ENCODE measurements at regions not wholly inside any gene's neighbourhood (a gene's known extent, or its start where the extent isn't known, plus 50 kb on each side); places are given as distances from the start of the nearest gene placed in this dataset.
A peak's percentile ranks its signal among the peaks of the same experiment; 100 is the strongest.
"Not testable (repeated sequence)": the region's sequence is repeated elsewhere in the genome, so short reads cannot be mapped to it uniquely, and the experiment has no call there.

DNA sequence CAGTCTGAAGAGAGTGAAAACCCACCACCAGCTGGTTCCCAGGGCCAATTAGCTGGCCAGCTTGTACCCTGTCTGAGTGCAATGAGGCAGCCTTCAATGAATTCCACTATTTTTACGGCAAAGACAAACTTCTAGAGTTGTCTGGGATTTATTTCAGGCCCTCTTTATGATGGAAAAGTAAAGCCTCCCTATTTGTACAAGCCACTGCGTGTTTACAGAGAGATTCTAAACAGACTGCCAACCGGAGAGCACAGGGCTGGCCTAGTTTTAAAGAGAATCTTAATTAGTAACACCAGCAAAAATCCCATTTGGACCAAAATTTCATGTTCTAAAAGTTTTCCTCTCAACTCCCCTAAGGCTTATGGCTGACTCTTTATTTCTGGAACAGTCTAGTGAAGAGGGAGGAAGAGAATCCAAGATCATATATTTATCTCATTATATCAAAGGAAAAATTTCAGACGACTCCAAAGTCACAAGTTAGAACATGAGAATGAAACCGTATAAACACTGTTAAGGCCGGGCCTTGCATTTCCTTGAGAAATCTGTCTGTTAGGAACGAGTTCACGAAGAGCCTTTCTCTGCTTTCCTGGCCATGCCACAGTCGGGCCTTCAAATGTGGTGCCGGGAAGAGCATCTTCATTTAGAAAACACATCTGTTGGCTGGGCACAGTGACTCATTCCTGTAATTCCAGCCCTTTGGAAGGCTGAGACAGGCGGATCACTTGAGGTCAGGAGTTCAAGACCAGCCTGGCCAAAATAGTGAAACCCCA lies 724.6 kb upstream of the NRP1 start:
- DNase-seq (ENCODE audit: low read depth) = no peak

DNA sequence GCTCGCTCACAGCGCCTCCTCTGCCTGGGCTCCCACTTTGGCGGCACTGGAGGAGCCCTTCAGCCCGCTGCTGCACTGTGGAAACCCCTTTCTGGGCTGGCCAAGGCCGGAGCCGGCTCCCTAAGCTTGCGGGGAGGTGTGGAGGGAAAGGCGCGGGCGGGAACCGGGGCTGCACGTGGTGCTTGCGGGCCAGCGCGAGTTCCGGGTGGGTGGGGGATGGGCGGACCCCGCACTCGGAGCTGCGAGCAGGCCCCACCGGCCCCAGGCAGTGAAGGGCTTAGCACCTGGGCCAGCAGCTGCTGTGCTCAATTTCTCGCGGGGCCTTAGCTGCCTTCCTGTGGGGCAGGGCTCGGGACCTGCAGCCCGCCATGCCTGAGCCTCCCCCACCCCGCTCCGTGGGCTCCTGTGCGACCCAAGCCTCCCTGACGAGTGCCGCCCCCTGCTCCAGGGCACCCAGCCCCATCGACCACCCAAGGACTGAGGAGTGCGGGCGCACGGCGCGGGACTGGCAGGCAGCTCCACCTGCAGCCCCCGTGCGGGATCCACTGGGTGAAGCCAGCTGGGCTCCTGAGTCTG lies 721.0 kb upstream of the NRP1 start:
- not testable (repeated sequence) for DNase-seq (ENCODE audit: low read depth)

- no peak for DNase-seq (ENCODE audit: low read depth)
Measured at GRCh38 chr10:34049887-34050286, 715.4 kb upstream of the NRP1 start.

DNA sequence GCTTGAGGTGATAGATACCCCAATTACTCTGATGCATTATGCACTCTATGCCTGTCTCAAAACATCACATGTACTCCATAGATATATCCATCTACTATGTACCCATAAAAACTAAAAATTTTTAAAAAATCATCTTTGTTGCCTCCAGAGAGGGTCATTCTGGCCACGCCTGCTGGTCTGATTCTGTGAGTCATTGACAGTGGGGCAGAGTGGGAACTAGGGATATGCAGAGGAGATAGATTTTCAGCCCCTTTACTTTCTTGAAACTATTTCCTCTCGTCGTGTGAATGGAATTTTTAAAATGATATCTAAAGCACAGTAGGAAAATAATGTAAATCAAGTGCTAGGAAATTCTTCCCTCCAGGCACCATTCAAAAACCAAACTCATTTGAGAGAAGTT lies 715.0 kb upstream of the NRP1 start:
- DNase-seq (ENCODE audit: low read depth) = no peak

DNA sequence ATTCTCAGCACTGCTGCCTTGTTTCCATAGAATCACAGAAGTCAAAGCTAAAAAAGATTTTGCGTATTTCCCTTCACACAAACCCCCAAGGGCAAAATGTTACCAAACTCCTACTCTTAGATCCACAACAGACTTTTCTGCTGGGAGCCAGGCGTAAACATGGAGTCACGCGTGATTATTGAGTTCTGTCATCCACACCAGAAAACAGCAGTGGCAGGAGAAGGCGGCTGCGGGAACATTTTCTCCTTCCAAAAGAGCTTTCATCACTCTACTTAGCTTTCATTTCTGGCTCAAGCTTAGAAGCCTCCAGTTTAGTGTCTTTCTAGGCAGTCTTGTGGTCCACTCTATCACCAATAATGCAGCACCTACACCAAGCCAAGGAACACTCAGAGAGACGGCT lies 712.9 kb upstream of the NRP1 start:
- DNase-seq (ENCODE audit: low read depth) = no peak

- DNase-seq (ENCODE audit: low read depth) = no peak
Measured at GRCh38 chr10:34046506-34047034, 712.1 kb upstream of the NRP1 start.

- peak; percentile 17 for DNase-seq (ENCODE audit: low read depth)
Measured at GRCh38 chr10:34045571-34046190, 711.2 kb upstream of the NRP1 start.

GRCh38 chr10:34041871-34042270 lies 707.4 kb upstream of the NRP1 start:
- DNase-seq (ENCODE audit: low read depth) = no peak

DNA sequence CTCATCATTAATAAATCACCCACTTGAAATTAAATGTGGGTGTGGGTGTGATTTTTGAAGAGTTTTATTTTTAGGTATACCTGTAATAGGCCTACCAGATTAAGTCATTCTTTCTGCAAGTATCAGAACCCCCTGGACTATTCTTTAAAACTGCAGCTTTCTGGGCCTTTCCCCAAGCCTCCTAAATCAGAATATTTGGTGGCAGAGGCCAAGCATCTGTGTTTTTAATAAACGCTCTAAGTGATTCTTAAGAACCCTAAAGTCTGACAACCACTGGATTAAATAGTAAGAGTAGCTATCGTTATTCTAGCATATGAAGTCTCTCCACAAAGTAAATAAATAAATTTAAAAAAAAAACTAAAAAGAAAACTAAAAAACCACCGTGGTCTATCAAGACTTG lies 703.0 kb upstream of the NRP1 start:
- no peak for DNase-seq (ENCODE audit: low read depth)

DNA sequence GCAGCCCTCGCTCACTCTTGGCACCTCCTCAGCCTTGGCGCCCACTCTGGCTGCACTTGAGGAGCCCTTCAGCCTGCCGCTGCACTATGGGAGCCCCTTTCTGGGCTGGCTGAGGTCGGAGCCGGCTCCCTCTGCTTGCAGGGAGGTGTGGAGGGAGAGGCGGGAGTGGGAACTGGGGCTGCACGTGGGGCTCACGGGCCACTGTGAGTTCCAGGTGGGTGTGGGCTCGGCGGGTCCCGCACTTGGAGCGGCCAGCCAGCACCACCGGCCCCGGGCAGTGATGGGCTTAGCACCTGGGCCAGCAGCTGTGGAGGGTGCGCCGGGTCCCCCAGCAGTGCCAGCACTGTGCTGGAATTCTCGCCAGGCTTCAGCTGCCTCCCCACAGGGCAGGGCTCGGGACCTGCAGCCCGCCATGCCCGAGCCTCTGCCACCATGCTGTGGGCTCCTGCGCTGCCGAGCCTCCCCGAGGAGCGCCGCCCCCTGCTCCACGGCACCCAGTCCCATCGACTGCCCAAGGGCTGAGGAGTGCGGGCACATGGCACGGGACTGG lies 700.8 kb upstream of the NRP1 start:
- not testable (repeated sequence) for DNase-seq (ENCODE audit: low read depth)

- no peak for DNase-seq (ENCODE audit: low read depth)
Measured at GRCh38 chr10:34033078-34033477, 698.6 kb upstream of the NRP1 start.

GRCh38 chr10:34032564-34032963 lies 698.1 kb upstream of the NRP1 start:
- no peak for DNase-seq (ENCODE audit: low read depth)

DNA sequence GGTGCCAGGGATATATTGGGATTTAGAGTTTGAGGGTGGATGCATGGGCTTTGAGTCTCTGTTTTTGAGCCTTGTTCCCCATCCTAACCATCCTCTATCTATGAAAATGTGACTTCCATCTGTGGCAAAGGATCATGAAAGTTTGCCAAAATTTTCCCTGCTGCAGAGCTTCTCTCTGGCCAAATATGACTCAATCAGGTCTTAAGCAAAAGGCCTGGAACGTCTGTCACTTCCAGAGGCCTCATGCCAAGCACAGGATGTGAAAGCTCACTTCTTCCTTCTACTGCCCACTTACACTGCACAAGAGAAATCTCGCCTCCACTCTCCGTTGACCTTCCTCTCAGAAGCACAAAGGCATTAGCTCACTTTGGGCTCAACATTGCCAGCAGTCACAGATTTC lies 696.9 kb upstream of the NRP1 start:
- peak; percentile 80 for DNase-seq (ENCODE audit: low read depth)

DNA sequence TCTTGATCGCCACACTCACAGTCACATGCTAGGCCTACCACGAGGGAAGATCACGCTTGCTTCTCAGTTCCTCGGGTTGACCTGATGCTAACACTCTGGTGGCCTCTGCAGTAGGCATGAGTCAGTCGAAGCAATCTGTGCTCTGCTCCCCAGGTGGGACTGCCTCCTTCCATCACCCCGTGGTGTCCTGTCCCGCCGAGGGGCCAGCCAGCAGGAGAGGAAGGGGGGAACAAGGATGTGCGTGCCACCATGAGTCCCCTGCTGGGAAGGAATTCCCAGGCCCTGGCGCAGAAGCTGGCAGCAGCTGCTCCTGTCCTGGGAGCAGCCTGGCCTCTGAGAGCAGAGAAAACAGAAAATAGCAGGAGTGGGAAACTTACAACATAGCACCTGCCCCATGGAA lies 695.0 kb upstream of the NRP1 start:
- no peak for DNase-seq (ENCODE audit: low read depth)

DNA sequence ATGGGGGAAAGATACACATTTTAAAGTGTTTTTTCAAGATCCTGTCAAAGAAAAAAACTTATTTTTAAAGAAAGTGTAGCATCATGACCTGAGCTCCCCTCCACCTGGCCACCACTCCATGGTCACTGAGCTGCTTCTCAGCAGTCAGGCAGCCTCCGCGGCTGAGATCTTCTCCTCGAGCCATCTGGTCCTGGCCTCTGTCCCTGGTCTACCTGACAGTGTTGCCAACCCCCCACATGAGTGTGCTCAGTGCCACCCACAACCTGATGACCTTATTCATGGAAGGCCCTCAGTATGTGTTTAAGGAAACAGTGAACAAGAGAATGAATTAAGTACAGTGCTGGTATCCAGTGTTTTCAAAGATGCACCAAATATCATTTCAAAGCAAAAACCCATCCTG lies 694.5 kb upstream of the NRP1 start:
- DNase-seq (ENCODE audit: low read depth) = no peak

DNA sequence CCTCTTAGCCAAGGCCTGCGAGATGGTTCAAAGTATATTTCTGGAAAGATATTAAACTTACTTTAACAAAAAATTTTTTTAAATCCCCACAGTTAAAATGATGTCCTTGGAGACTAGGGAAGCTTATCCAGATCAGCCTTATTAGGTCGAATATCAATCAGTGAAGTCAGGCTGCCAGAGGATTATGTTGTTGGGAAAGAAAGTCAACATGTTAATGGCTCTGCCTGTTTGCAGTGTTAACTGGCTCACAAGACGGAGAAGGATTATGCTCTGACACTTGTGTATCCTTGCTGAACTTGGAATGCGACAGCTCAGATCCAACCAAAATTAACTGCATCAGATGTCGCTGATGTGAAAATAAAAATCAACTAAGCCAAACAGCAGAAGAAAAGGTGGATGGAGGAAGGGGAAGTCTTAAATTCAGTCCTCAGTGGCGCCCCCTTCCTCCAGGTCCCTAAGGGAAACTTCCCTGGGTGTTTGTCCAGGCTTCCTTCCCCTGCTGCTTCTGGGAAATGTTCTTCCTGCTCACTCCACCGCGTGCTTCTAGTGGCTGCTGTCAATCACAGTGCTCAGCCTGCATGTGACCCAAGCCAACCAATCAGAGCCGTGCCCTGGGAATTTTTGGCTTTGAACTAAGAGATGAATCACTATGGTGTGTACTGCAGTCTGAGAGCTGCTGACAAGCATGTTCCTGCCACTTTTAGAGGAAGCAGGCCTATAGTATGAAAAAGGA lies 690.4 kb upstream of the NRP1 start:
- no peak for DNase-seq (ENCODE audit: low read depth)

DNA sequence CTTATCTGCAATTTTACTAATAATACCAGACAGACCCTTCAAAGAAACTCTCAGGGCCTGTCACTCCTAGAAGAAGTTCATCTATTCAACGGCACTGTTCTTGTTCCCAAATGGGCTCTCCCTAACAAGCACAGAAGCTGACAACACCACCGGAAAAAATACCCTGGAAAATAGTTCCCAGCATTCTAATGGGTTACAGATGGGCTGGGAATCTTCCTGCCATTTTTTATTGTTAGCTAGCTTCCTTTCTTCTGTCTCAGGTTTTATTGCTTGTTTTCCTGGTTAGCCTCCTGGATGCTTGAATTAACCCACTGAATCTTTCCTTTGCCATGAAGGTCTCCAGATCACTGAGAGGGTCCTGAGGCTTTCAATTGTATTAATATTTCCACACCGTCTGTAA lies 689.8 kb upstream of the NRP1 start:
- peak; percentile 13 for DNase-seq (ENCODE audit: low read depth)

- DNase-seq (ENCODE audit: low read depth) = no peak
Measured at GRCh38 chr10:34022195-34022594, 687.7 kb upstream of the NRP1 start.

GRCh38 chr10:34018784-34019183 lies 684.3 kb upstream of the NRP1 start:
- DNase-seq (ENCODE audit: low read depth) = no peak

- DNase-seq (ENCODE audit: low read depth) = no peak
Measured at GRCh38 chr10:34018129-34018528, 683.7 kb upstream of the NRP1 start.

DNA sequence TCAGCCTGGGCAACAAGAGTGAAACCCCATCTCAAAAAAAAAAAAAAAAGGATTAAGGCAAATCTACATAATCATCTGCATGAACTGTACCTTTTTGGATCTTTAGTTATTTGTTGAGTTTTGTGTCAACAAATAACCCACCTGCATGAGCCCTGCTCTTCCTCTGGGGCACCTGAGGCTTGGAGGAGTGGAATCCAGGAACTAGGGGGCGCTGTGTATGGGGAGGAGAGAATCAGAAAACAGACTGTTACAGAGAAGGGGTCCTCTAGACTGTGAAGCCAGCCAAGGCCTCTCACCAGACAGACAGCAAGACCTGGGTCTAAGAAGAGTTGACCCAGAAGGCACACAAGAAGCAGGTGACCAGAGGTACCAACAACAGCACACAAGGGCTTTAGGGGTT lies 682.8 kb upstream of the NRP1 start:
- DNase-seq (ENCODE audit: low read depth) = no peak

- DNase-seq (ENCODE audit: low read depth) = no peak
Measured at GRCh38 chr10:34016576-34016975, 682.1 kb upstream of the NRP1 start.

Data from GM04504 (cell line).